GM12892 (cell line): ENCODE measurements at regions not wholly inside any gene's neighbourhood (a gene's known extent, or its start where the extent isn't known, plus 50 kb on each side); places are given as distances from the start of the nearest gene placed in this dataset.

Experiments used
- POLR2A ChIP-seq: IDR thresholded peaks from 2 replicates; pipeline ENCODE4 v1.6.1; 2011; ENCODE audit warnings: low read depth, low read length, control low read depth
- POLR2AphosphoS5 ChIP-seq: IDR thresholded peaks from 2 replicates; pipeline ENCODE4 v1.6.1; 2011; ENCODE audit warnings: low read depth, low read length, control low read depth
- TAF1 ChIP-seq: IDR thresholded peaks from 2 replicates; pipeline ENCODE4 v1.6.1; 2011; ENCODE audit warnings: low read depth, mild to moderate bottlenecking, control low read depth, low read length, borderline replicate concordance

GRCh38 chr13:31054632-31055031, 107.1 kb downstream of the HSPH1 start:
- TF ChIP-seq POLR2AphosphoS5 (no peak), POLR2A (no peak), TAF1 (no peak)
